Naive thymus-derived CD8-positive, alpha-beta T cell (primary cell): ENCODE measurements at regions not wholly inside any gene's neighbourhood (a gene's known extent, or its start where the extent isn't known, plus 50 kb on each side); places are given as distances from the start of the nearest gene placed in this dataset.

ENCODE experiments used
- ATAC-seq, 2 donors: fragments of 150-1000 bp; cut with Tn5 transposase in 1 of 2; sonication (Bioruptor Pico), chemical (Tn5 transposase) in 1 of 2; 1 replicate in 1 of 2; 2 replicates in 1 of 2; pipeline ENCODE4 v1.10.0; 2021; ENCODE audit warnings: mild to moderate bottlenecking in 2 of 2, moderate library complexity in 2 of 2
- POLR2A ChIA-PET: fragments of 350-600 bp; sonication (Branson Sonifier 250); formaldehyde crosslinking; loops from one replicate; lab custom pipeline; 2021; ENCODE audit warnings: antibody characterized with exemption; lab: Charles Lee
- DNase-seq, 10 donors: peaks; one replicate each; pipeline versions ENCODE4 v3.0.0 to v3.0.0-alpha.2; 2020 to 2022
- H3K27ac Mint-ChIP-seq, 10 donors: one replicate each; pipeline ENCODE4 v1.8.0; 2020 to 2022; ENCODE audit warnings: mild to moderate bottlenecking in 10 of 10, mixed read lengths in 10 of 10, moderate library complexity in 4 of 10, inconsistent platforms in 1 of 10
- H3K27me3 Mint-ChIP-seq, 5 donors: one replicate each; pipeline ENCODE4 v1.8.0; 2021 to 2022; ENCODE audit warnings: mixed read lengths in 5 of 5
- H3K36me3 Mint-ChIP-seq, 3 donors: one replicate each; pipeline ENCODE4 v1.8.0; 2020 to 2022; ENCODE audit warnings: mixed read lengths in 3 of 3, mild to moderate bottlenecking in 2 of 3, inconsistent platforms in 1 of 3
- H3K4me1 Mint-ChIP-seq, 4 donors: one replicate each; pipeline ENCODE4 v1.8.0; 2021 to 2022; ENCODE audit warnings: mixed read lengths in 4 of 4
- H3K4me3 Mint-ChIP-seq, 10 donors: one replicate each; pipeline ENCODE4 v1.8.0; 2020 to 2022; ENCODE audit warnings: mild to moderate bottlenecking in 10 of 10, mixed read lengths in 10 of 10, moderate library complexity in 6 of 10, inconsistent platforms in 1 of 10
- H3K9me3 Mint-ChIP-seq, 9 donors: one replicate each; pipeline ENCODE4 v1.8.0; 2020 to 2022; ENCODE audit warnings: mixed read lengths in 9 of 9, mild to moderate bottlenecking in 3 of 9, inconsistent platforms in 1 of 9, moderate library complexity in 1 of 9

DNA sequence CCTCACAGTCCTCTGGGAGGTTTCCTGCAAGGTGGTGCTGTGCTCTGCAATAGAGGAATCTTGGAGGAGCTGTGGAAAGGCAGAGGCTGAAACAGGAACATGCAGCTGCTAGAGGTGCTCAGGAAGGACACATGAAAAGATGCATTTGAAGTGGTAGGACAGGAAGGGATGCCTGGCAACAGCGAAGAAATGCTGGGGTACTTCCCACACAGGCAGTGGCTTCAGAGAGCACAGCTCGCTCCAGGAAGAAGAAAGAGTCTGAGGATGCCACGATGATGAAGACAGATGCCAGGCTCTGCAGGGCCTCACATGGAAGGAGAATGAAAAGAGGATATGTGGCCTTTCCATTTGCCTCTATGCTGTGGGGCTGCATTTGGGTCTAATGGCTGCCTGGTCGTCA is 77.0 kb upstream of the TMEM72 start:
- H3K36me3 Mint-ChIP-seq = no peaks in the 10 kb centered on the region
- H3K27ac Mint-ChIP-seq = no peak overlapping the region
- no peaks in the 10 kb centered on the region for H3K9me3 Mint-ChIP-seq
- POLR2A ChIA-PET = no interaction called here
- H3K27me3 Mint-ChIP-seq = peaks cover 1 to 8% (median 5%) of the 10 kb centered on the region in 5 donors
- ATAC-seq (no peak), DNase-seq (no peak)
- no peak overlapping the region for H3K4me3 Mint-ChIP-seq
- H3K4me1 Mint-ChIP-seq = peaks cover 0 to 6% (median 1%) of the 10 kb centered on the region in 4 donors

DNA sequence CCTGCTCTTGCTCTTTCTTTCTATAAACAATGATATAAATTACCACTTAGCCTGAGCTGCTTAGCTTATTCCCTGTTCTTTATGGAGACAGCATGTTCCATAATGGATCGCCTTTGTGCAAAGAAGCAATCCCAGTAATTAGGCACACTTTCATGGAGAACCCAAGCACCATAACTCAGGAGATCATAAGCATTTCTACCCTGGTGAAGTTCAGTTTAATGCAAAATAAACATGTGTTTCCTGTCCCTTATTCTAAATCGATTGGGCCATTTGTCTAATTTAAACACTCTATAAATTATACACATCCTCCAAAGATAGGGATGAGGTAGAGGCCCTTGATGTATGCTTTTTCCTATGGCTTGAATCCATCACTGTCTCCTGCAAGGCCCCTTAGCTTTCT is 75.8 kb upstream of the TMEM72 start:
- ATAC-seq (no peak), DNase-seq (no peak)
- H3K27me3 Mint-ChIP-seq = peaks cover 2 to 16% (median 7%) of the 10 kb centered on the region in 5 donors
- H3K4me1 Mint-ChIP-seq = peaks cover 0 to 6% (median 1%) of the 10 kb centered on the region in 4 donors
- POLR2A ChIA-PET = no interaction called here
- no peak overlapping the region for H3K27ac Mint-ChIP-seq
- no peak overlapping the region for H3K4me3 Mint-ChIP-seq
- H3K9me3 Mint-ChIP-seq = no peaks in the 10 kb centered on the region
- H3K36me3 Mint-ChIP-seq = no peaks in the 10 kb centered on the region

DNA sequence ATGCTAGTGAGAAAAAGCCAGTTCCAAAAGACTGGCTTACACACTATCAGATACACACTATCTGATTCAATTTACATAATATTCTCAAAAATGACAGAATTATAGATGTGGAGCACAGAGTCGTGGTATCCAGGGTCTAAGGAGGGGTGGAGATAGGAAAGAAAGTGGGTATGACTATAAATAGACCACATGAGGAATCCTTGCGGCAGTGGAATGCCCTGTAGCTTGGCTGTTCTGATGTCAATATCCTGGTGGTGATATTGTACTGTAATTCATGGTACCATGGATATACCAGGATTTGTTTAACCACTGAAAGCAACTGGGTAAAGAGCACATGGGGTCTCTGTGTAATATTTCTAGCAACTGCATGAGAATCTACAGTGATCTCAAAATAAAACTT is 67.7 kb upstream of the TMEM72 start:
- DNase-seq (no peak), ATAC-seq (no peak)
- Mint-ChIP-seq H3K9me3 (peaks cover 0 to 2% (median 0%) of the 10 kb centered on the region in 9 donors), H3K27ac (no peak overlapping the region), H3K4me3 (no peak overlapping the region), H3K36me3 (peaks cover 0 to 1% (median 0%) of the 10 kb centered on the region in 3 donors), H3K4me1 (no peaks in the 10 kb centered on the region), H3K27me3 (peaks cover 11 to 36% (median 16%) of the 10 kb centered on the region in 5 donors)
- POLR2A ChIA-PET = no interaction called here

DNA sequence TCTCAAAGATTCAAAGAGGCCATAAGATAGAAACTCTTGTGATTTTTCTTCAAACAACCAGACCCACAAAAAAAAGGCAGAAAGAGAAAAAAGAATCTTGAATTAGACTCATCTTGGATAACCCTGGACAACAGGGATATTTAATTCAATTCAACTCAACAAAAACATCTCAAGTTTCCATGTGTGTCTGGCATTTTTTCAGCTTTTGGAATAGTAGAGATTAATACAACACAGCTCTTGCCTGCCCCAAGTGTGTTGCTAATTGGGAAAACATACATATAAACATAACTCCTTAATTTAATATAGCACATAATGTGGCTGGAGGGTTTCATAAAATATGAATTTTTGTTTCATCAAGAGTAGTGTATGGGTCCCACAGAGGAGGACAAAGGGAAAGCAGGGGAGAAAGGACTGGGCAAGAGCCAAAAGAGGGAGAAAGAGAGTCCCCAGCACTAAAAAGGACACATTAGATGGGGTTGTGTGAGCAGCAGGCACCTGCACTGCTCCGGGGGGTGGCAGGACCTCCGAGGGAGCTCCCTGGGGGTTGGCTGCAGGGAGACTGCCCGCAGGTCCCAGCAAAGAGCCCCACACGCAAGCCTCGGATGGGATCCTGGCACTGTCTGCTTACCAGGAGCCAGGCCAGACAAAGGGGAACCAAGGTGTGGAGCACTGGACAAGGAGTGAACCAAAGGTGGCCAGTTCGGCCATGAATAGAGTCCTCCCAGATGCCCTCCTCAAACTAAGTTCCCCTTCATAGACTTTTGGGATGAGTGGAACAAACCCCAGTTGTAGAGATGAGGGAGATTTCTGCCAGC is 65.6 kb upstream of the TMEM72 start:
- no peak overlapping the region for H3K27ac Mint-ChIP-seq
- H3K4me3 Mint-ChIP-seq = no peak overlapping the region
- peaks cover 3 to 19% (median 10%) of the 10 kb centered on the region in 5 donors for H3K27me3 Mint-ChIP-seq
- H3K36me3 Mint-ChIP-seq = peaks cover 0 to 5% (median 0%) of the 10 kb centered on the region in 3 donors
- ATAC-seq (no peak), DNase-seq (no peak)
- H3K4me1 Mint-ChIP-seq = no peaks in the 10 kb centered on the region
- H3K9me3 Mint-ChIP-seq = peaks cover 0 to 3% (median 0%) of the 10 kb centered on the region in 9 donors
- POLR2A ChIA-PET = no interaction called here

DNA sequence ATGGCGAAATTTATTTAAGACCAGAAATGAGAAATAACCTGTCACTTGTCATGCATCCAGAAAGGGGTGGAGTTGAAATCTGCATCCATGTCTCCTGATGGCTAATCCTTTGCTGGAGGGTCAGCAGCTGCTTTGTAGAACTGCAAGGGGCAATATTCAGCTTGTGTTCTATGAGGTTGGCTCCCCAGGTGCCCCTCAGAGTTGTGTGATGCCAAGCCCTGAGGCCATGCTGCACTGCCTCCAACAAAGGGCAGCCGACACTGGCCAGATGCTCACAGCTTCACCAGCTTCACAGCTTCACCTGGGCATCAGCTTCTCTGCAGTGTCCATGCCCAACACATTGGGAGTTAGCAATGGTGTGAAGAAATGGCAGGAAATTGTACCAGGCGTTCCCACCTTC is 64.0 kb upstream of the TMEM72 start:
- H3K27ac Mint-ChIP-seq = no peak overlapping the region
- POLR2A ChIA-PET = no interaction called here
- ATAC-seq (no peak), DNase-seq (no peak)
- no peak overlapping the region for H3K4me3 Mint-ChIP-seq
- peaks cover 0 to 3% (median 0%) of the 10 kb centered on the region in 9 donors for H3K9me3 Mint-ChIP-seq
- H3K36me3 Mint-ChIP-seq = peaks cover 0 to 5% (median 0%) of the 10 kb centered on the region in 3 donors
- no peaks in the 10 kb centered on the region for H3K4me1 Mint-ChIP-seq
- H3K27me3 Mint-ChIP-seq = peaks cover 0 to 10% (median 1%) of the 10 kb centered on the region in 5 donors

DNA sequence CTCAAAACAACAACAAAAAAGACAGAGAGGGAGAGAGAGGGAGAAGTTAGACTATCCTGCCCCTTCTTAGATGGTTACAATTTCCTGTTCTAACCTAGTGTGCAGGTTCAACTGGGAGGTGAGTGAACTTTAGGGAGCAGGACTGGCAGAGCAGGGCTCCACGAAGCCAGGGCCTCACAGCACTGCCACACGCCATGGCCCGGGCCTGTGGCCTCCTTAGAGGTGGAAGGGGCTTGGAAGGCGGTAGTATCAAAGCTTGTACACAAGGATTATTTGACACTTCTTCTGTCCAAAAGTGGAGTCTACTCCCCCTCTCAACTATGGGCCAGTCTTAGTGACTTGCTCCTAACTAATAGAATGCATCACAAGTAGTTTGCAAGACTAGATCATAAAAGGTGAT is 62.9 kb upstream of the TMEM72 start:
- no peaks in the 10 kb centered on the region for H3K4me1 Mint-ChIP-seq

DNA sequence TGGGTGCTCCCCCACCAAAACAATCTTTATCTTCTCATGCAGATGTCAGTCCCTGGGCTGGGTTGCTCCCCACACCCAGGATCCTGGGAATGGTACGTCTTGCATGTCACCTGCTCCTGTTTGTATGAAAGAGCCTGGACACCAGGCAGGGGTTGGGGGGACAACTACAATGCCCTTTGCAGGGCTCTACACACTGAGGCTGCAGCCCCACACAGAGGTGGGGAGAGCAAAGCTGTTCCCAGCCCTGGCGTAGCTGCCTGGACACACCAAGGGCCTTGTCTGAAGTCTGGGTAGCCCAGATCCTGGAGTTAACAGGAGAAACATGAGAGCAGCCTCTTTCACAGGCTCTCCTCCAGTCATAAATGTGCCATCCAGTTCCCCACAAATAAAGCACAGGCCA is 61.2 kb upstream of the TMEM72 start:
- H3K4me3 Mint-ChIP-seq = peak overlapping the region in 1 of 10 donors; percentile 22
- H3K4me1 Mint-ChIP-seq = no peaks in the 10 kb centered on the region
- H3K27ac Mint-ChIP-seq = peak overlapping the region in 1 of 10 donors; percentile 13
- H3K36me3 Mint-ChIP-seq = peaks cover 0 to 5% (median 0%) of the 10 kb centered on the region in 3 donors
- POLR2A ChIA-PET = no interaction called here
- H3K9me3 Mint-ChIP-seq = peaks cover 0 to 3% (median 0%) of the 10 kb centered on the region in 9 donors
- H3K27me3 Mint-ChIP-seq = peaks cover 0 to 17% (median 1%) of the 10 kb centered on the region in 5 donors
- no peak for DNase-seq
- no peak for ATAC-seq

More for the DNA sequence above, 62.9 kb upstream of the TMEM72 start:
- no peak overlapping the region for H3K4me3 Mint-ChIP-seq
- DNase-seq (no peak), ATAC-seq (no peak)
- peaks cover 0 to 3% (median 0%) of the 10 kb centered on the region in 9 donors for H3K9me3 Mint-ChIP-seq
- POLR2A ChIA-PET = no interaction called here
- peaks cover 0 to 5% (median 0%) of the 10 kb centered on the region in 3 donors for H3K36me3 Mint-ChIP-seq
- peaks cover 0 to 10% (median 1%) of the 10 kb centered on the region in 5 donors for H3K27me3 Mint-ChIP-seq
- no peak overlapping the region for H3K27ac Mint-ChIP-seq

DNA sequence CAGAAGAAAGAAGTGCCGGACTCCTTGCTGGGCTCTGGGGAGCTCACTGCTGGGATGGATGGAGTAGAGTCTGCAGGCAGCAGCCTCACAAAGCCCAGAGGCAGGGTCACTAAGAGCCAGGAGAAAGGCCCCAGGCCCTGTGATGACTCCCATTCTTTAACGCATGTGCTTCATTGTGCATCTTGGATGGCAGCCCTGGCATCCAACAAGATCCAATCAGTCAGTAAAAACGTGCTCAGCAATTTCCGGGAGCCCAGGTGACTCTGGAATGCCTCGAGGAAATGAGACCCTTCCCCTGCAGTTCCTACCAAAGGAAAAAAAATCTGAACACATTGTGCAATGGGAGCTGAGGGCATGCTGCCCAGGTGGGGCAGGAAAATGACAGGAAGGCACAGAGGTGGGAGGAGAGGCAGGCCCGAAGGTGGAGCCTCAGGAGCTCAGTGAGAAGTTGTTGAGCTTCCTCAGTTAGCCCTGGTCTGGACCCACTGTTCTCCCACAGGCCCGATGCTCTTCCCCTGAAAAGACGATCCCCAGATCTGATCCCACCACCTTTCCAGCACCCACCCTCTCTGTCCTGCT is 60.7 kb upstream of the TMEM72 start:
- peaks cover 0 to 13% (median 1%) of the 10 kb centered on the region in 5 donors for H3K27me3 Mint-ChIP-seq
- ATAC-seq (no peak), DNase-seq (no peak)
- peaks cover 0 to 3% (median 0%) of the 10 kb centered on the region in 9 donors for H3K9me3 Mint-ChIP-seq
- no peak overlapping the region for H3K4me3 Mint-ChIP-seq
- H3K4me1 Mint-ChIP-seq = no peaks in the 10 kb centered on the region
- peaks cover 0 to 5% (median 0%) of the 10 kb centered on the region in 3 donors for H3K36me3 Mint-ChIP-seq
- no peak overlapping the region for H3K27ac Mint-ChIP-seq
- POLR2A ChIA-PET = no interaction called here

DNA sequence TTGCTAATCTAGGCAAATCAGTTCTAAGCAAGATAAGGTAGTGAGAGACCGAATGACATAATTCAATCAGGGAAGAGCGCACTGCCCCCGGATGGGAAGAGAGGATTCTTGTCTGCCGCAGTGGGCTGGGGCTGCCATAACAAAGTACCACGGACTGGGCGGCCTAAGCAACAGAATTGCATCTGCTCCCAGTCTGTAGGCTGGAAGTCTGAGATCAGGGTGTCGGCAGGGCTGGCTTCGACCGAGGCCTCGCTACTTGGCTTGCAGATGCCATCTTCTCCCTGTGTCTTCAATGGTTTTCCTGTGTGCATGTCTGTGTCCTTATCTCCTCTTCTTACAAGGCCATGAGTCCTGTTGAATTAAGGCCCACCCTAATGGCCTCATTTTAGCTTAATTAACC is 59.7 kb upstream of the TMEM72 start:
- Mint-ChIP-seq H3K4me1 (no peaks in the 10 kb centered on the region), H3K36me3 (peaks cover 0 to 5% (median 0%) of the 10 kb centered on the region in 3 donors), H3K4me3 (no peak overlapping the region), H3K9me3 (peaks cover 0 to 3% (median 0%) of the 10 kb centered on the region in 9 donors), H3K27me3 (peaks cover 0 to 7% (median 0%) of the 10 kb centered on the region in 5 donors), H3K27ac (no peak overlapping the region)
- no peak for DNase-seq
- POLR2A ChIA-PET = no interaction called here
- ATAC-seq = no peak

DNA sequence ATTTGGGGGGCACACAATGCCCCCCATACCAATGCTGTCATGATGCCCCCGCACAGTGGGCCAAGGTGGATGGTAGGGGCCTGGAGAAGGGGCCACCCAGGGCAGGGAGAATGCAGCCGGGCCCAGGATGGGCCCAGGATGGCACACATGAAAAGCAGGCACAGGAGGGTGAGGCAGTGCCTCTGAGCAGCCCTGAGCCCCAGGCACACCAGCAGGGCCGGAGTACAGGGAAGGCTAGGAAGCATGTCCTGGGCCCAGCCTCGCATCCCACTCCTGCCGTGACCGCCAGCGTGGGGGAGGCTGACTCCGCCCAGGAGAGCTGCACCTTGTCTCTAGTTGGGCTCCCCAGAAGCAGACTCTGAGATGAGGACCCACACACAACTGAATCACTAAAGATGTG is 59.3 kb upstream of the TMEM72 start:
- H3K27ac Mint-ChIP-seq = no peak overlapping the region
- H3K9me3 Mint-ChIP-seq = peaks cover 0 to 3% (median 0%) of the 10 kb centered on the region in 9 donors
- POLR2A ChIA-PET = no interaction called here
- DNase-seq (no peak), ATAC-seq (no peak)
- H3K4me1 Mint-ChIP-seq = no peaks in the 10 kb centered on the region
- peaks cover 0 to 5% (median 0%) of the 10 kb centered on the region in 3 donors for H3K36me3 Mint-ChIP-seq
- peaks cover 0 to 7% (median 0%) of the 10 kb centered on the region in 5 donors for H3K27me3 Mint-ChIP-seq
- H3K4me3 Mint-ChIP-seq = no peak overlapping the region

DNA sequence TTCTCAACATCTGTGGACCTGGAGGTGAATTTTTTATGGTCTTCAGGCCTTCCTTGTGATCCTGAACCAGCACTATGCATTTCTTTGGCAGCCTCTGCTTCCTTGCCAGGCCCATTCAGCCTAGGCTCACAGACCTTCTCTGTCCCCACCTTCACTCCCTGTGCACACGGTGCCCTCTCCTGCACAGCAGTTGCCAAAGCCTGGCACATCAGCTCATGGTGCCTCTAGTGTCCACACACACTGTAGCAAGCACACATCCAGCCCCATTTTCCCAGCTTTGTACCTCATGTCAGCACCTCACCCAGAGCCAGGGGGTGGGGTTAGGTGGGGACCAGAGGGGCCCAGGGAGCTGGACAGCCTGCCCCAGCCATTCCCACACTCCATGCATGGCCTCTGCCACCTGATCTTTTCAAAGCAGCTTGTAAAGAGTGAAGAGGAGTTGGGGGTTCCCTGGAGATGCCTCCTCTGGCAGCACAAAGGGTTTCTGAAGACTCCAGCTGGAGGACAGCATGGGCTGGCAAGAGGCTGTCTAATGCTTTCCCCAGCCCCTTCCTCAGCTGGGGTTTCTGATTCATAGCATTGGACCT is 57.9 kb upstream of the TMEM72 start:
- Mint-ChIP-seq H3K4me3 (no peak overlapping the region), H3K4me1 (no peaks in the 10 kb centered on the region), H3K9me3 (peaks cover 0 to 3% (median 0%) of the 10 kb centered on the region in 9 donors), H3K36me3 (peaks cover 0 to 5% (median 0%) of the 10 kb centered on the region in 3 donors), H3K27me3 (peaks cover 0 to 7% (median 0%) of the 10 kb centered on the region in 5 donors), H3K27ac (no peak overlapping the region)
- POLR2A ChIA-PET = no interaction called here
- no peak for DNase-seq
- ATAC-seq = no peak

DNA sequence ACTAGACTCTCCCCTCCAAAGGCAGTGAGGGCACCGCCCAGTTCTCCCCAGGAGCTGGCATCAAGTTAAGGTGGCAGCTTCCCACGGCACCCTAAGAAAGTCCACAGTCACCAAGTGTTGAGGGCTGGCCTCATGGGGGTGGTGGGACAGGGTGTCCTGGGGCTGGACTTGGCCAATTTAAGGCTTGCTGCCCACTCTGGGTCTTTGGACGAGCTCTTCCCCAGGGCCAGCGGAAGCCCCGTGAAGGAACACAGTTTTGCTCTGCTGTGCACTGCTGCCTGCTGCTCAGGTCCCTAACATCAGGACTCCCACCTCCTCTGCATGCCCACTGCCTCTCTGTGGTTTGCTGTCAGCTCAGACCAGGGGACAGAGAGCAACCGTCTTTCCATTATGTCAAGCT is 57.3 kb upstream of the TMEM72 start:
- DNase-seq (no peak), ATAC-seq (no peak)
- peaks cover 0 to under 1% (median 0%) of the 10 kb centered on the region in 3 donors for H3K36me3 Mint-ChIP-seq
- peaks cover 0 to under 1% (median 0%) of the 10 kb centered on the region in 9 donors for H3K9me3 Mint-ChIP-seq
- no peak overlapping the region for H3K4me3 Mint-ChIP-seq
- POLR2A ChIA-PET = no interaction called here
- H3K27ac Mint-ChIP-seq = no peak overlapping the region
- H3K4me1 Mint-ChIP-seq = no peaks in the 10 kb centered on the region
- H3K27me3 Mint-ChIP-seq = peaks cover 0 to 7% (median 0%) of the 10 kb centered on the region in 5 donors
